Suprapubic skin (tissue), 4 donors: ENCODE measurements at regions not wholly inside any gene's neighbourhood (a gene's known extent, or its start where the extent isn't known, plus 50 kb on each side); places are given as distances from the start of the nearest gene placed in this dataset.

Experiments used
- DNase-seq, 2 donors: peaks; one replicate each; pipeline ENCODE4 v3.0.0-alpha.2; 2019; ENCODE audit warnings: low spot score in 2 of 2
- H3K27ac ChIP-seq: fragments of 200-600 bp; sonication (generic); one replicate; pipeline ENCODE4 v1.5.1; 2019
- H3K27me3 ChIP-seq: fragments of 200-600 bp; sonication (generic); one replicate; pipeline ENCODE4 v1.5.1; 2019
- H3K36me3 ChIP-seq: fragments of 200-600 bp; sonication (generic); one replicate; pipeline ENCODE4 v1.5.1; 2019
- H3K4me1 ChIP-seq: fragments of 200-600 bp; sonication (generic); one replicate; pipeline ENCODE4 v1.5.1; 2019
- H3K4me3 ChIP-seq: fragments of 200-600 bp; sonication (generic); one replicate; pipeline ENCODE4 v1.5.1; 2019; ENCODE audit warnings: mild to moderate bottlenecking
- H3K9me3 ChIP-seq: fragments of 200-600 bp; sonication (generic); one replicate; pipeline ENCODE4 v1.5.1; 2019
- EP300 ChIP-seq: sonication (generic); formaldehyde crosslinking; IDR thresholded peaks from one replicate; pipeline ENCODE4 v1.6.1; 2017; ENCODE audit warnings: antibody characterized with exemption
- POLR2A ChIP-seq, 2 donors: fragments of 450-650 bp; IDR thresholded peaks; one replicate each; pipeline ENCODE4 v1.6.1; 2017; ENCODE audit warnings: antibody characterized with exemption in 2 of 2, mild to moderate bottlenecking in 2 of 2, moderate library complexity in 2 of 2
- POLR2AphosphoS5 ChIP-seq, 3 donors: sonication (generic); formaldehyde crosslinking; IDR thresholded peaks; one replicate each; pipeline ENCODE4 v1.6.1; 2017; ENCODE audit warnings: antibody characterized with exemption in 3 of 3
- WGBS: methylation state at CpG from one replicate; pipeline ENCODE4 v1.1.5; 2018; 5-methylcytosine and 5-hydroxymethylcytosine counted together
- TF ChIP-seq, protein P1 (sequence below), 2 donors: fragments of 200-600 bp in 1 of 2; fragments of 450-650 bp in 1 of 2; sonication (generic) in 1 of 2; IDR thresholded peaks; one replicate each; pipeline ENCODE4 v1.5.1; 2016 to 2019; ENCODE audit warnings: antibody characterized with exemption in 2 of 2, mild to moderate bottlenecking in 1 of 2, moderate library complexity in 1 of 2

- H3K4me3 ChIP-seq: no peak overlapping the region
- no peaks in the 10 kb centered on the region for H3K9me3 ChIP-seq
- H3K4me1 ChIP-seq: no peaks in the 10 kb centered on the region
- H3K27me3 ChIP-seq: no peaks in the 10 kb centered on the region
- no peak overlapping the region for H3K27ac ChIP-seq
- no peaks in the 10 kb centered on the region for H3K36me3 ChIP-seq
- no peak for TF ChIP-seq POLR2A (IDR thresholded peaks at IDR 0.05)
- TF ChIP-seq EP300: no peak
- TF ChIP-seq, protein P1, sequence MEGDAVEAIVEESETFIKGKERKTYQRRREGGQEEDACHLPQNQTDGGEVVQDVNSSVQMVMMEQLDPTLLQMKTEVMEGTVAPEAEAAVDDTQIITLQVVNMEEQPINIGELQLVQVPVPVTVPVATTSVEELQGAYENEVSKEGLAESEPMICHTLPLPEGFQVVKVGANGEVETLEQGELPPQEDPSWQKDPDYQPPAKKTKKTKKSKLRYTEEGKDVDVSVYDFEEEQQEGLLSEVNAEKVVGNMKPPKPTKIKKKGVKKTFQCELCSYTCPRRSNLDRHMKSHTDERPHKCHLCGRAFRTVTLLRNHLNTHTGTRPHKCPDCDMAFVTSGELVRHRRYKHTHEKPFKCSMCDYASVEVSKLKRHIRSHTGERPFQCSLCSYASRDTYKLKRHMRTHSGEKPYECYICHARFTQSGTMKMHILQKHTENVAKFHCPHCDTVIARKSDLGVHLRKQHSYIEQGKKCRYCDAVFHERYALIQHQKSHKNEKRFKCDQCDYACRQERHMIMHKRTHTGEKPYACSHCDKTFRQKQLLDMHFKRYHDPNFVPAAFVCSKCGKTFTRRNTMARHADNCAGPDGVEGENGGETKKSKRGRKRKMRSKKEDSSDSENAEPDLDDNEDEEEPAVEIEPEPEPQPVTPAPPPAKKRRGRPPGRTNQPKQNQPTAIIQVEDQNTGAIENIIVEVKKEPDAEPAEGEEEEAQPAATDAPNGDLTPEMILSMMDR (IDR thresholded peaks at IDR 0.05): no peak
- no peak for TF ChIP-seq POLR2AphosphoS5 (IDR thresholded peaks at IDR 0.05)
- 75% methylated on average over 3 of the region's 3 CpGs for WGBS
- DNase-seq: no peak
These were observed 474.4 kb upstream of the DCN start for GRCh38 chr12:91657032-91657431.

GRCh38 chr12:91655966-91656365 lies 473.3 kb upstream of the DCN start:
- no peak for TF ChIP-seq EP300
- TF ChIP-seq, protein P1 (IDR thresholded peaks at IDR 0.05): no peak
- no peak for TF ChIP-seq POLR2A (IDR thresholded peaks at IDR 0.05)
- TF ChIP-seq POLR2AphosphoS5 (IDR thresholded peaks at IDR 0.05): no peak
- Histone ChIP-seq H3K36me3 (no peaks in the 10 kb centered on the region), H3K27me3 (no peaks in the 10 kb centered on the region), H3K4me3 (no peak overlapping the region), H3K27ac (no peak overlapping the region), H3K9me3 (no peaks in the 10 kb centered on the region), H3K4me1 (no peaks in the 10 kb centered on the region)
- 82% methylated on average over 3 of the region's 3 CpGs for WGBS
- DNase-seq: no peak

GRCh38 chr12:91654087-91654486 lies 471.5 kb upstream of the DCN start:
- no peak overlapping the region for H3K27ac ChIP-seq
- H3K36me3 ChIP-seq: no peaks in the 10 kb centered on the region
- 96% methylated on average over 3 of the region's 3 CpGs for WGBS
- no peak for DNase-seq
- H3K4me3 ChIP-seq: no peak overlapping the region
- H3K4me1 ChIP-seq: no peaks in the 10 kb centered on the region
- H3K27me3 ChIP-seq: no peaks in the 10 kb centered on the region
- no peak for TF ChIP-seq EP300
- no peak for TF ChIP-seq POLR2A (IDR thresholded peaks at IDR 0.05)
- TF ChIP-seq, protein P1 (IDR thresholded peaks at IDR 0.05): no peak
- no peak for TF ChIP-seq POLR2AphosphoS5 (IDR thresholded peaks at IDR 0.05)
- no peaks in the 10 kb centered on the region for H3K9me3 ChIP-seq

GRCh38 chr12:91651728-91652127 lies 469.1 kb upstream of the DCN start:
- TF ChIP-seq EP300 (no peak), POLR2AphosphoS5 (IDR thresholded peaks at IDR 0.05) (no peak), POLR2A (IDR thresholded peaks at IDR 0.05) (no peak)
- TF ChIP-seq, protein P1 (IDR thresholded peaks at IDR 0.05): no peak
- Histone ChIP-seq H3K36me3 (no peaks in the 10 kb centered on the region), H3K27me3 (no peaks in the 10 kb centered on the region), H3K4me3 (no peak overlapping the region), H3K27ac (no peak overlapping the region), H3K9me3 (no peaks in the 10 kb centered on the region), H3K4me1 (no peaks in the 10 kb centered on the region)
- no peak for DNase-seq

DNA sequence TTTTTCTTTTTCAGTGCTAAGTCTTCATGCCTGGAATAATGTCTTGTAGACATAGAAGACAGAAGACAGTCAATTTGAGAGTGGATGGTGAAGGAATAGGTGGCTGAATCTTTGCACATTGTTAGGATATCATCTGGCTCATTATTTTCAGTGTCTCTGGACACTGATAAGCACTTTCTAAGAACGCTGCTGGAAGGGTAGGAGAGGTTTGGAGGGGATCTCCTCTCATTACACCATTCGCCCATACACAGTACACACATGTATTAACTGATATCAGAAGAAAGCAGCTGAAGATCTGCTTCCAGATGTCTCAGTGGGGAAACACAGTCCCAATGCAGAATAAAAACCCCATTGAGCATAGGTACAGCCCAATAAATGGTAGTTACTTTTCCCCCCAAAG lies 461.1 kb upstream of the DCN start:
- Histone ChIP-seq H3K36me3 (no peaks in the 10 kb centered on the region), H3K4me3 (no peak overlapping the region), H3K27ac (no peak overlapping the region), H3K9me3 (no peaks in the 10 kb centered on the region), H3K27me3 (no peaks in the 10 kb centered on the region), H3K4me1 (no peaks in the 10 kb centered on the region)
- no peak for DNase-seq
- WGBS: 92% methylated on average over 2 of the region's 2 CpGs
- no peak for TF ChIP-seq POLR2A (IDR thresholded peaks at IDR 0.05)
- TF ChIP-seq, protein P1 (IDR thresholded peaks at IDR 0.05): no peak
- no peak for TF ChIP-seq POLR2AphosphoS5 (IDR thresholded peaks at IDR 0.05)
- no peak for TF ChIP-seq EP300
